Epithelial cell of proximal tubule (primary cell): ENCODE measurements at regions not wholly inside any gene's neighbourhood (a gene's known extent, or its start where the extent isn't known, plus 50 kb on each side); places are given as distances from the start of the nearest gene placed in this dataset.

Source experiments
- DNase-seq: peaks from one replicate; pipeline ENCODE4 v3.0.0-alpha.2; 2011; ENCODE audit warnings: low read depth
- H3K4me3 ChIP-seq: 2 replicates; pipeline ENCODE4 v1.5.1; 2011; ENCODE audit warnings: low read depth, mild to moderate bottlenecking, low read length
- CTCF ChIP-seq: conservative IDR thresholded peaks from 2 replicates; pipeline ENCODE4 v1.5.1; 2012; ENCODE audit warnings: low read depth, mild to moderate bottlenecking, low read length

- no peak for TF ChIP-seq CTCF
- DNase-seq = no peak
- H3K4me3 ChIP-seq = no peak overlapping the region
Measured at GRCh38 chr6:125474061-125474460, 172.3 kb upstream of the HDDC2 start.

GRCh38 chr6:125477156-125477555, 175.4 kb upstream of the HDDC2 start:
- H3K4me3 ChIP-seq = no peak overlapping the region
- no peak for DNase-seq
- TF ChIP-seq CTCF = no peak

DNA sequence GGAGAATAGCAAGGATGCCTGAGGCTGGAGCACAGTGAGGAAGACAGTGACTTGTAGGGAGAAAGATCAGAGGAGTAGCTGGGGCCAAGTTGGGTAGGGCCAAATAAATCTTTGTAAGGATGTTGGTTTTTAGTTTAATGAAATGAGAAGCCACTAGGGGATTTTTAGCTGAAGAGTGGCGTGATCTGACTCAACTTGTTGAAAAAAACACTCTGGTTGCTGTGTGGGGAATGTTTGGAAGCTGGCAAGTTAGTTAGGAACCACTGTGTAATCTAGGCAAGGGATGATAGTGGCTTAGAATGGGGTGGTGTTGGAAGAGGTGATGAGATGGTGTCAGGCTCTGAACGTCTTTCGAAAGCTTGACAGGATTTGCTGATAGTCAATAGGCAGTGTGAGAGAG, 176.1 kb upstream of the HDDC2 start:
- TF ChIP-seq CTCF = no peak
- no peak overlapping the region for H3K4me3 ChIP-seq
- DNase-seq = no peak

GRCh38 chr6:125480146-125480545, 178.4 kb upstream of the HDDC2 start:
- no peak for TF ChIP-seq CTCF
- no peak overlapping the region for H3K4me3 ChIP-seq
- DNase-seq = no peak

- H3K4me3 ChIP-seq = no peak overlapping the region
- no peak for DNase-seq
- no peak for TF ChIP-seq CTCF
Measured at GRCh38 chr6:125480571-125480970, 178.8 kb upstream of the HDDC2 start.

DNA sequence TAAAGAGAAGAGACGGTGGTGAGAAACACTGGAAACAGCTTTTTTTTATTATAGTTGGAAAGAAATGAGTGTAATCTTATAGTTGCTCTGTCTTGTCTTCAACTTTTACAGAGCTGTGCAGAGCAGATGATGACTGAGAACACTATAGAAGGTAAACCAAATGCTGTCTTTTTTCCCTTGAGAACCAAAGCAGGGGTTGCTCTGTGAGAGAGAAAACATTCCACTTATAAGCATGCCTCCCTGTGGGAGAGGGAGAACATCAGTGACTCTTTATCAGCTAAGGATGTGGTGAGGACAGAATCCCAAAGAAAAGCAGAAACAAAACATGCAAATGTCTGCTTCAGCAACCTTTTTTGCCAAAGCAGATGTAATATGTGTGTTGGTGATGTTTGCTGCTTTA, 179.3 kb upstream of the HDDC2 start:
- no peak for DNase-seq
- H3K4me3 ChIP-seq = no peak overlapping the region
- TF ChIP-seq CTCF = no peak

- no peak for DNase-seq
- no peak for TF ChIP-seq CTCF
- H3K4me3 ChIP-seq = no peak overlapping the region
Measured at GRCh38 chr6:125485757-125486156, 184.0 kb upstream of the HDDC2 start.
